ENCODE measurements at regions not wholly inside any gene's neighbourhood (a gene's known extent, or its start where the extent isn't known, plus 50 kb on each side); places are given as distances from the start of the nearest gene placed in this dataset.

GRCh38 chr7:91330866-91331265 lies 66.6 kb downstream of the FZD1 start:
- TF ChIP-seq CTCF (IDR thresholded peaks at IDR 0.05), result no peak
- no peak for TF ChIP-seq REST (IDR thresholded peaks at IDR 0.05; ENCODE audit: insufficient read depth in 1 of 2, low read depth in 2 of 2, low read length in 1 of 2)
- no peak for TF ChIP-seq SIN3A (IDR thresholded peaks at IDR 0.05; ENCODE audit: borderline replicate concordance, insufficient read depth, low read depth, low read length)

All from Panc1 (cell line).